Psoas muscle (tissue), 7 donors: ENCODE measurements at regions not wholly inside any gene's neighbourhood (a gene's known extent, or its start where the extent isn't known, plus 50 kb on each side); places are given as distances from the start of the nearest gene placed in this dataset.
A peak's percentile ranks its signal among the peaks of the same experiment; 100 is the strongest.

Source experiments
- ATAC-seq, 4 donors: fragments of 200-7000 bp; cut with Tn5 transposase; one replicate each; pipeline ENCODE4 v1.9.1; 2020; ENCODE audit warnings: moderate library complexity in 3 of 4, mild to moderate bottlenecking in 2 of 4
- DNase-seq, 2 donors: peaks; one replicate each; pipeline ENCODE4 v3.0.0-alpha.2; 2020
- H3K27ac ChIP-seq: fragments of 200-600 bp; one replicate; pipeline ENCODE4 v1.8.0; 2022
- H3K27me3 ChIP-seq, 3 donors: fragments of 200-600 bp in 1 of 3; one replicate each; pipeline versions ENCODE4 v1.6.1 to v1.8.0; 2013 to 2022; ENCODE audit warnings: low read length in 2 of 3, mild to moderate bottlenecking in 2 of 3, moderate library complexity in 1 of 3; ENCODE audit not compliant: insufficient read depth in 3 of 3
- H3K36me3 ChIP-seq, 2 donors: fragments of 200-600 bp in 1 of 2; one replicate each; pipeline versions ENCODE4 v1.6.1 to v1.8.0; 2013 to 2022; ENCODE audit warnings: low read depth in 1 of 2, mild to moderate bottlenecking in 1 of 2, moderate library complexity in 1 of 2; ENCODE audit not compliant: insufficient read depth in 1 of 2
- H3K4me1 ChIP-seq: fragments of 200-600 bp; one replicate; pipeline ENCODE4 v1.8.0; 2022
- H3K4me3 ChIP-seq: fragments of 200-600 bp; one replicate; pipeline ENCODE4 v1.8.0; 2022; ENCODE audit warnings: mild to moderate bottlenecking
- H3K9me3 ChIP-seq: fragments of 200-600 bp; one replicate; pipeline ENCODE4 v1.8.0; 2022
- CTCF ChIP-seq: fragments of 200-600 bp; IDR thresholded peaks from one replicate; pipeline ENCODE4 v1.8.0; 2022; ENCODE audit warnings: antibody characterized with exemption
- WGBS, 3 donors: extraction: QIAGEN DNeasy Blood & Tissue Kit; methylation state at CpG; one replicate each; pipeline versions ENCODE4 v1.1.6 to v1.1.7; 2013; 5-methylcytosine and 5-hydroxymethylcytosine counted together
- intact Hi-C, 2 donors: fragments of 100-400 bp; cut with DNase I; formaldehyde crosslinking; loops; one replicate each; pipeline versions ENCODE4 v1.11.0 to v1.14.2; 2022
- donor health status: healthy with polysubstance abuse.
- donor health status: DM: no; HTN: no; CAD: no; lungs with moderate emphysema.
- donor health status: Bipolar disorder and iron deficiency.
- donor health status: healthy.
- donor health status: DM: yes; HTN: yes; CAD: no.
- donor health status: DM: no; HTN: no; CAD: no.
- donor health status: DM: yes; HTN: yes; CAD: no.

DNA sequence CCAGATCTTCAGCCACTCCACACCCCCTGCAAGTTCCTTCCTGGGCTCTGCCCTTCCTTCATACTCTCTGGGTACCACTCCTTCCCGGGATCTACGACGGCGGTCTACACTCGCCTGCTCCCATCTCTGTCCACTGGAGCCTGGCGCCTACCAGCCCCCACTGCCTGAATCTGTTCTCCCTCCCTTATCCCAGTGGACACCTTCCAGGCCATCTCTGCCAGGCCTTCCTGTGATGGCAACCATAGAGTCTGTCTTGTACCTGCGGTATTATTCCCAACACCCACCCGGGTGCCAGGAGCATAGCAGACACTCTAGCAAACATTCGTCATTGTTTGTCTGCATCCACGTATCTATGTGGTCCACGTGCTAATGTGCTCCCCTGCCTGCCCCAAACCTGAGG is 140.9 kb downstream of the ZFP36L2 start:
- no peaks in the 10 kb centered on the region for H3K36me3 ChIP-seq
- no peaks in the 10 kb centered on the region for H3K27me3 ChIP-seq
- peaks cover 54% of the 10 kb centered on the region for H3K4me1 ChIP-seq
- TF ChIP-seq CTCF, result no peak
- intact Hi-C loops, result loop anchor here in 1 of 2 donors (5.0 kb wide), 1 partner anchor 137 kb away; no protein-coding TSS in a partner anchor
- H3K9me3 ChIP-seq, result peaks cover 3% of the 10 kb centered on the region
- H3K4me3 ChIP-seq, result no peak overlapping the region
- no peak for ATAC-seq
- 70 to 82% (median 72%) methylated on average over 11 of the region's 11 CpGs for WGBS, 3 donors
- peak in 1 of 2 donors; percentile 51 for DNase-seq
- H3K27ac ChIP-seq, result peak overlapping the region; percentile 80

DNA sequence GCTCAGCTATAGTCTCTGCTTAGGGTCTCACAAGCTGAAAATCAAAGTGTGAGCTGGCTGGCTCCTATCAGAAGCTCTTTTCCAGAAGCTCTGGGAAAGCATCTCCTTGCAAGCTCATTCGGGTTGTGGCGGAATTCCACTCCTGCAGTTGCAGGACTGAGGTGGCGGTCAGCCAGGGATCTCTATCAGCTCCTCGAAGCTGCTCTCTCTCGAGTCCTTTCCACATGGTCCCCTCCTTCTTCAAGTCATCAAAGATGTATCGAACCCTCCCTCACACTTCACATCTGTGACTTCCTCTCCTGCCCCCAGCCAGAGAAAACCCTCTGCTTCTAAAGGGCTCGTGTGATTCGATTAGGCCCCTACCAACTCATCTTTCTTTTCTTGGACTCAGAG is 141.7 kb downstream of the ZFP36L2 start:
- no peak overlapping the region for H3K4me3 ChIP-seq
- H3K36me3 ChIP-seq, result no peaks in the 10 kb centered on the region
- H3K27me3 ChIP-seq, result no peaks in the 10 kb centered on the region
- H3K27ac ChIP-seq, result peak overlapping the region; percentile 80
- H3K4me1 ChIP-seq, result peaks cover 54% of the 10 kb centered on the region
- DNase-seq (peak; percentile 75 to 77), ATAC-seq (no peak)
- intact Hi-C loops, result loop anchor here in 1 of 2 donors (5.0 kb wide), 1 partner anchor 138 kb away; no protein-coding TSS in a partner anchor
- WGBS, 3 donors, result 35 to 39% (median 36%) methylated on average over 8 of the region's 8 CpGs
- no peaks in the 10 kb centered on the region for H3K9me3 ChIP-seq
- no peak for TF ChIP-seq CTCF

- DNase-seq, result peak; percentile 73 to 89
- Histone ChIP-seq H3K27ac (peak overlapping the region; percentile 80), H3K4me3 (no peak overlapping the region), H3K36me3 (no peaks in the 10 kb centered on the region), H3K27me3 (no peaks in the 10 kb centered on the region), H3K9me3 (no peaks in the 10 kb centered on the region), H3K4me1 (peaks cover 54% of the 10 kb centered on the region)
- no peak for TF ChIP-seq CTCF
- intact Hi-C loops, result no loop called here
- ATAC-seq, result peak; percentile 69 to 86 (median 82)
- WGBS, 3 donors, result 18 to 26% (median 20%) methylated on average over 13 of the region's 13 CpGs
These were observed 142.4 kb downstream of the ZFP36L2 start for GRCh38 chr2:43083710-43084698.

DNA sequence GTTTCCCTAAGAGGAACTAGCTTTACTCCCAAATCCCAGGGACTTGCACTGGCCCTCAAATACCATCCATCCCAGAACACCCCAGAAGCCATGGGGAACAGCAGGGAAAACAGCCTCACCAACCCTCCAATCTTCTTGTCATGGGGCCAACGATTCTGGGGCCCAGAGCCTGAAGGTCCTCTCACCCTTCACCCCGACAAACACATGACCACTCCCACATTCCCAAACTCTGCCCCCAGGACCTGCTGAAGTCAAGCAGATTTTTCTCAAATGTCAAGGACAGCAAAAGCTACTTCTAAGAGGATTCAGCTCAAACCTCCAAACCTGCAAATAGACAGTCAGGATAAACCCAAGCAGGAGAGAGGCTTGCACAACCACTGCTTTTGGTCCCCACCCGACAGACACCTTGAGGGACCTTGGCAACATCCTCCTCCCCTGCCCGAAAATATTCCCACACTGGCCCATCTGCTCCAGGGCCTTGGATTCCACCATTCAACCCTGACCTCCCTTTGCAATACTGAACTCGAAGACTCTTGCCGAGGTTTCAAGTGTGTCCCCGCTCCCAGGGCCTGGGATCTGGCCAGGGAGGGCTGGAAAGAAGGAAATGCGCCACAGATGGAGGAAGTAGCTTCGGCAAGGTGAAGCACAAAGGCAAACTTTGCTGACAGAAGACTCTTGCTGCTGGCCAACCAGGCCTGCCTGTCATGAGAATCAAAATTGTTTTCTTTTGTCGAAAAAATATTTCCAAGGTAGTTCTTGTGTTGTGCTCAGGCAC is 143.3 kb downstream of the ZFP36L2 start:
- H3K4me3 ChIP-seq, result no peak overlapping the region
- H3K27me3 ChIP-seq, result no peaks in the 10 kb centered on the region
- no peak for ATAC-seq
- no peaks in the 10 kb centered on the region for H3K36me3 ChIP-seq
- WGBS, 3 donors, result 37 to 40% (median 39%) methylated on average over 10 of the region's 10 CpGs
- H3K9me3 ChIP-seq, result no peaks in the 10 kb centered on the region
- TF ChIP-seq CTCF, result no peak
- peaks cover 54% of the 10 kb centered on the region for H3K4me1 ChIP-seq
- peak overlapping the region; percentile 80 for H3K27ac ChIP-seq
- intact Hi-C loops, result no loop called here
- DNase-seq, result no peak
